ENCODE measurements at regions not wholly inside any gene's neighbourhood (a gene's known extent, or its start where the extent isn't known, plus 50 kb on each side); places are given as distances from the start of the nearest gene placed in this dataset.
"Not testable (repeated sequence)": the region's sequence is repeated elsewhere in the genome, so short reads cannot be mapped to it uniquely, and the experiment has no call there.

DNA sequence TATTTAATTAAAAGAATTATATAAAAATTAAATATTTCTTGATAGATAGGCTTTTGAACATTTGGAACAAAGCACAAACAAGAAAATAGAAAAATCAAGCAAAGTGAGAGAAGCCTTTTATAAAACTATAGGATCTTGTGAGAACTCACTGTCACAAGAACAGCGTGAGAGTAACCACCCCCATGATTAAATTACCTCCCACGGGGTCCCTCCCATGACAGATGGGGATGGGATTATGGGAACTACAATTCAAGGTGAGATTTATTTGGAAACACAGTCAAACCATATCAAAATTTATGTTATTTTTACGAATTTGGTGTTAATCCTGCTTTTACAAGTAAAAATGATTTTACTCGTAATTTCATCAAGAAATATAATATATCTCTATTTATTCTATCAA, 1136.1 kb upstream of the POT1 start:
- intact Hi-C loops (cut with DNase I): no loop called here
- no peak overlapping the region for H3K27ac ChIP-seq
- 71% methylated on average over 4 of the region's 4 CpGs for WGBS
- H3K4me3 ChIP-seq: no peak overlapping the region
- H3K27me3 ChIP-seq (replicated peaks; ENCODE audit: insufficient read depth): no peaks in the 10 kb centered on the region
- H3K36me3 ChIP-seq: no peaks in the 10 kb centered on the region
- no peaks in the 10 kb centered on the region for H3K9me3 ChIP-seq
- TF ChIP-seq, protein P1, sequence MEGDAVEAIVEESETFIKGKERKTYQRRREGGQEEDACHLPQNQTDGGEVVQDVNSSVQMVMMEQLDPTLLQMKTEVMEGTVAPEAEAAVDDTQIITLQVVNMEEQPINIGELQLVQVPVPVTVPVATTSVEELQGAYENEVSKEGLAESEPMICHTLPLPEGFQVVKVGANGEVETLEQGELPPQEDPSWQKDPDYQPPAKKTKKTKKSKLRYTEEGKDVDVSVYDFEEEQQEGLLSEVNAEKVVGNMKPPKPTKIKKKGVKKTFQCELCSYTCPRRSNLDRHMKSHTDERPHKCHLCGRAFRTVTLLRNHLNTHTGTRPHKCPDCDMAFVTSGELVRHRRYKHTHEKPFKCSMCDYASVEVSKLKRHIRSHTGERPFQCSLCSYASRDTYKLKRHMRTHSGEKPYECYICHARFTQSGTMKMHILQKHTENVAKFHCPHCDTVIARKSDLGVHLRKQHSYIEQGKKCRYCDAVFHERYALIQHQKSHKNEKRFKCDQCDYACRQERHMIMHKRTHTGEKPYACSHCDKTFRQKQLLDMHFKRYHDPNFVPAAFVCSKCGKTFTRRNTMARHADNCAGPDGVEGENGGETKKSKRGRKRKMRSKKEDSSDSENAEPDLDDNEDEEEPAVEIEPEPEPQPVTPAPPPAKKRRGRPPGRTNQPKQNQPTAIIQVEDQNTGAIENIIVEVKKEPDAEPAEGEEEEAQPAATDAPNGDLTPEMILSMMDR (IDR thresholded peaks at IDR 0.05): no peak
- TF ChIP-seq POLR2AphosphoS5 (IDR thresholded peaks at IDR 0.05) (no peak), POLR2A (IDR thresholded peaks at IDR 0.05) (no peak)
- DNase-seq (ENCODE audit: low spot score): no peak
- no peaks in the 10 kb centered on the region for H3K4me1 ChIP-seq (replicated peaks)

DNA sequence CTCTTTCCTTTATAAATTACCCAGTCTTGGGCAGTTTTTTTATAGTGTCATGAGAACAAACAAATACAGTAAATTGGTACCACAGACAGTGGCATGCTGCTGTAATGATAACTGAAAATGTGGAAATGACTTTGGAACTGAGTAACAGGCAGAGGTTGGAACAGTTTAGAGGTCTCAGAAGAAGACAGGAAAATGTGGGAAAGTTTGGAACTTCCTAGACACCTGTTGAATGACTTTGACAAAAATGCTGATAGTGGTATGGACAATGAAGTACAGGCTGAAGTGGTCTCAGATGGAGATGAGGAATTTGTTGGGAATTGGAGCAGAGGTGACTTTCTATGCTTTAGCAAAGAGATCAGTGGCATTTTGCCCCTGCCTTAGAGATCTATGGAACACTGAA, 1128.4 kb upstream of the POT1 start:
- no peaks in the 10 kb centered on the region for H3K27me3 ChIP-seq (replicated peaks; ENCODE audit: insufficient read depth)
- no peak overlapping the region for H3K4me3 ChIP-seq
- H3K4me1 ChIP-seq (replicated peaks): no peaks in the 10 kb centered on the region
- TF ChIP-seq POLR2A (IDR thresholded peaks at IDR 0.05): no peak
- TF ChIP-seq POLR2AphosphoS5 (IDR thresholded peaks at IDR 0.05): no peak
- H3K9me3 ChIP-seq: no peaks in the 10 kb centered on the region
- no peak overlapping the region for H3K27ac ChIP-seq
- intact Hi-C loops (cut with DNase I): no loop called here
- no peak for DNase-seq (ENCODE audit: low spot score)
- H3K36me3 ChIP-seq: no peaks in the 10 kb centered on the region

DNA sequence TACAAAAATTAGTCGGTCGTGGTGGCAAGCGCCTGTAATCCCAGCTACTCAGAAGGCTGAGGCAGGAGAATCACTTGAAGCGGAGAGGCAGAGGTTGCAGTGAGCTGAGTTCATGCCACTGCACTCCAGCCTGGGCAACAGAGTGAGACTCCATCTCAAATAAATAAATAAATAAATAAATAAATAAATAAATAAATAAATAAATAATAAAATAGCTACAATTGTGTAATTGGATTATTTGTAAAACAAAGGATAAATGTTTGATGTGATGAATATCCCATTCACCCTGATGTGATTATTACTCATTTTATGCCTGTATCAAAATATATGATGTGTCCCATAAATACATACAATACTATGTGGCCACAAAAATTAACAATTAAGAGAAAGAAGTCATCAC, 1127.0 kb upstream of the POT1 start:
- H3K4me3 ChIP-seq; H3K9me3 ChIP-seq; H3K27ac ChIP-seq; H3K27me3 ChIP-seq (replicated peaks; ENCODE audit: insufficient read depth); intact Hi-C loops (cut with DNase I); H3K36me3 ChIP-seq; H3K4me1 ChIP-seq (replicated peaks); DNase-seq (ENCODE audit: low spot score): not testable (repeated sequence)
- WGBS: 95% methylated on average over 4 of the region's 4 CpGs

DNA sequence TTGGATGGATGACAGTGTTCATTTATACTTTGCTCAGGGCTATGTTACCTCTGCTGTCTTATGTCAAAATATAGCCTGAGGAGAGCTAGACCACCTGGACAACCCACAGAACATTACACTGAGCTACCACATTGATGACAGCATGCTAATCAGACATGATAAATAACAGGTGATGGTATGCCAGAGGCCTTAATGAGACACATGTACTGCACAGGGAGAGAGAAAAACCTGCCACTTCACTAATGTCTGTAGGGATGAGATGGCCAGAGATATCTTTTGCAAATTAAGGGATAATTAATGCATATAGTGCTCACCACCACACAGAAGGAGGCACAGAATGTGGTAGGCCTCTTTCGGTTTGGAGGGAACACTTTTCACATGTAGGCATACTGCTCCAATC, 1122.6 kb upstream of the POT1 start:
- no peak overlapping the region for H3K4me3 ChIP-seq
- H3K27me3 ChIP-seq (replicated peaks; ENCODE audit: insufficient read depth): no peaks in the 10 kb centered on the region
- WGBS: 79% methylated on average over 1 of the region's 1 CpG
- TF ChIP-seq POLR2A (IDR thresholded peaks at IDR 0.05): no peak
- no peak for TF ChIP-seq POLR2AphosphoS5 (IDR thresholded peaks at IDR 0.05)
- TF ChIP-seq, protein P1 (IDR thresholded peaks at IDR 0.05): no peak
- intact Hi-C loops (cut with DNase I): no loop called here
- DNase-seq (ENCODE audit: low spot score): no peak
- no peak overlapping the region for H3K27ac ChIP-seq
- no peaks in the 10 kb centered on the region for H3K4me1 ChIP-seq (replicated peaks)
- no peaks in the 10 kb centered on the region for H3K9me3 ChIP-seq
- H3K36me3 ChIP-seq: no peaks in the 10 kb centered on the region

DNA sequence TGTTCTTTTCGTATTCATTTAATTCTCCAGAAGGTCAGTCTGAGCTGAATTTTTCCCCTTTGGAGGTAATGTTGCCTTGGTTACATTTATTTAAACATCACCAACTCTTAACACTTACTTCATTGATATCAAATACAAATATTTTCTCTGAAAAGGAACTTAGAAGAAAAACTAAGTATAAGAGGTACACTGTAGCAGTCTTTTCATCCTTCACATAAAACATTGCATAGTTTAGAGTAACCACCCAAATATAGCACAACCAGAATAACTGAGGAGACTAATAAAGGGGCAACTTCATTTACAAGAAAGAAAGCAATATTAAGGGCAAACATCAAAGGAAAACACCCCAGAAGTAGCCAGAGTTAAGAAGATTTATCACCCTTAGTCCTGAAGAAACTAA, 1115.0 kb upstream of the POT1 start:
- 51% methylated on average over 1 of the region's 1 CpG for WGBS
- H3K36me3 ChIP-seq: no peaks in the 10 kb centered on the region
- H3K27ac ChIP-seq: no peak overlapping the region
- no peaks in the 10 kb centered on the region for H3K4me1 ChIP-seq (replicated peaks)
- intact Hi-C loops (cut with DNase I): no loop called here
- no peak for TF ChIP-seq POLR2A (IDR thresholded peaks at IDR 0.05)
- TF ChIP-seq POLR2AphosphoS5 (IDR thresholded peaks at IDR 0.05): no peak
- TF ChIP-seq, protein P1 (IDR thresholded peaks at IDR 0.05): no peak
- no peaks in the 10 kb centered on the region for H3K9me3 ChIP-seq
- DNase-seq (ENCODE audit: low spot score): no peak
- H3K4me3 ChIP-seq: no peak overlapping the region
- H3K27me3 ChIP-seq (replicated peaks; ENCODE audit: insufficient read depth): no peaks in the 10 kb centered on the region

DNA sequence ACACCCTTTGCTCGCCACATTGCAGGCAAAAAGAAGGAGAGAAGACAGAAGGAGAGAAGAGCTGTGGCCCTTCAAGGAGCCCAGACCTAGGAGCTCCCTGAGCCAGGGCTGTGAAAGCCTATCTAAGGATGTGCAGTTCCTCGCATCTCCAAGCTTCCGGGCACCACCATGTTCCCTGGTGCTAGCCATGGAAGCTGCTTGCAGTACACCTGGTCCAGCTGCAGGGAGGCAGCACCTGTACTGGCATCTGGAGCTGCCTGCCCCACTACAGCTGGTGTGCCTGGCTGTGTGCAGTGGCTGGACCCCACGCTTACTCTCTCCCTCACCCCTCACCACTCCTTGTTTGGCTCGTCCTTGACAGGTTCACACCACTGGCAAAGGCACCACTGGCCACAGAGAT, 1111.8 kb upstream of the POT1 start:
- 88% methylated on average over 5 of the region's 5 CpGs for WGBS
- H3K4me1 ChIP-seq (replicated peaks): no peaks in the 10 kb centered on the region

More for the DNA sequence above, 1111.8 kb upstream of the POT1 start:
- H3K27ac ChIP-seq: no peak overlapping the region
- TF ChIP-seq POLR2AphosphoS5 (IDR thresholded peaks at IDR 0.05): no peak
- TF ChIP-seq, protein P1 (IDR thresholded peaks at IDR 0.05): no peak
- H3K4me3 ChIP-seq: no peak overlapping the region
- intact Hi-C loops (cut with DNase I): no loop called here
- DNase-seq (ENCODE audit: low spot score): no peak
- H3K36me3 ChIP-seq: no peaks in the 10 kb centered on the region
- H3K27me3 ChIP-seq (replicated peaks; ENCODE audit: insufficient read depth): no peaks in the 10 kb centered on the region
- no peaks in the 10 kb centered on the region for H3K9me3 ChIP-seq

All from prostate gland (tissue), 2 donors.